ENCODE measurements at regions not wholly inside any gene's neighbourhood (a gene's known extent, or its start where the extent isn't known, plus 50 kb on each side); places are given as distances from the start of the nearest gene placed in this dataset.

DNA sequence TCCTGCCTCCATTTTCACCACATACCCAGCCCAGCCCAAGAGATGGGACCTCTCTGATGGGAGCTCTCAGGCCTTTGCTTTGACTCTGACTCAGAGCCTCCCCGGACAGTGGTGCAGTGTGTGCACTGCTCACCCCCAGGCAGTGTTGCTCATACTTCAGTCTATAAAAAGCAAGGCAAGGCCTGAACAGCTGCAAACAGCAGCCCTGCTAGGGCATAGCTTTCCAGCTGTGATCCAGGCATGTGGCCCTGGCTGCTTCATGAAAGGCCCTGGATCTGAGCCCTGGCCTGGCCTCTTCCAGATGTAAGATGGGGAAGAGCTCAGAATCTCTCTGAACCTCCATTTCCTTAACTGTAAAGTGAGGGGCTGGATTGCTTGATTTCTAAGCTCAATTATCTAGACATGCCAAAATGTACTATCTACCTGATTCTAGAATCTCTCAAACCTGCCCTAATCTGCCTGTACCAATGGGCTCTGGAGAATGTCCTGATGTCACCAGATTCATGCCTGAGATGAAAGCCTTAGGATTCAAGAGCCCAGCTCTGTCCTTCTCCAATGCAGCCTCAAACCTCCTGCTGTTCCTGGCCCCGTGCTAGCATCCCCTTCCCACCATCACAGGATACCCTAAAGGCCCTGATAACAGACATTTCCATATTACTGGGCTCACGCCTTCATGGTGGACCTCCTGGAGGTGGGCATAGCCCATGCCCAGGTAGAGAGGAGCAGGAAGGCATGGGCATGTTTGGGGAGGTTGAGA is 206.9 kb downstream of the ARL4C start:
- TF ChIP-seq, protein P1, sequence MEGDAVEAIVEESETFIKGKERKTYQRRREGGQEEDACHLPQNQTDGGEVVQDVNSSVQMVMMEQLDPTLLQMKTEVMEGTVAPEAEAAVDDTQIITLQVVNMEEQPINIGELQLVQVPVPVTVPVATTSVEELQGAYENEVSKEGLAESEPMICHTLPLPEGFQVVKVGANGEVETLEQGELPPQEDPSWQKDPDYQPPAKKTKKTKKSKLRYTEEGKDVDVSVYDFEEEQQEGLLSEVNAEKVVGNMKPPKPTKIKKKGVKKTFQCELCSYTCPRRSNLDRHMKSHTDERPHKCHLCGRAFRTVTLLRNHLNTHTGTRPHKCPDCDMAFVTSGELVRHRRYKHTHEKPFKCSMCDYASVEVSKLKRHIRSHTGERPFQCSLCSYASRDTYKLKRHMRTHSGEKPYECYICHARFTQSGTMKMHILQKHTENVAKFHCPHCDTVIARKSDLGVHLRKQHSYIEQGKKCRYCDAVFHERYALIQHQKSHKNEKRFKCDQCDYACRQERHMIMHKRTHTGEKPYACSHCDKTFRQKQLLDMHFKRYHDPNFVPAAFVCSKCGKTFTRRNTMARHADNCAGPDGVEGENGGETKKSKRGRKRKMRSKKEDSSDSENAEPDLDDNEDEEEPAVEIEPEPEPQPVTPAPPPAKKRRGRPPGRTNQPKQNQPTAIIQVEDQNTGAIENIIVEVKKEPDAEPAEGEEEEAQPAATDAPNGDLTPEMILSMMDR (conservative IDR thresholded peaks at IDR 0.05; ENCODE audit: low read length): no peak
- TF ChIP-seq EZH2phosphoT487 (IDR thresholded peaks at IDR 0.05; ENCODE audit: borderline replicate concordance, low read depth, low read length): no peak
